Activated naive CD4-positive, alpha-beta T cell treated with anti-CD3 and anti-CD28 coated beads, Interleukin-2, amount 50 U/mL, for 72 hours (primary cell): ENCODE measurements at regions not wholly inside any gene's neighbourhood (a gene's known extent, or its start where the extent isn't known, plus 50 kb on each side); places are given as distances from the start of the nearest gene placed in this dataset.
"Not testable (repeated sequence)": the region's sequence is repeated elsewhere in the genome, so short reads cannot be mapped to it uniquely, and the experiment has no call there.

ENCODE experiments used
- ATAC-seq, 2 donors: fragments of 150-1000 bp; cut with Tn5 transposase; 2 replicates each; pipeline ENCODE4 v1.10.0; 2021; ENCODE audit warnings: mild to moderate bottlenecking in 2 of 2, moderate library complexity in 2 of 2
- DNase-seq, 2 donors: peaks; one replicate each; pipeline ENCODE4 v3.0.0; 2021 to 2022; ENCODE audit warnings: low spot score in 2 of 2
- H3K27ac Mint-ChIP-seq, 2 donors: one replicate each; pipeline ENCODE4 v1.8.0; 2022; ENCODE audit warnings: mild to moderate bottlenecking in 2 of 2, mixed read lengths in 2 of 2
- H3K36me3 Mint-ChIP-seq, 2 donors: one replicate each; pipeline ENCODE4 v1.8.0; 2022; ENCODE audit warnings: mixed read lengths in 2 of 2
- H3K9me3 Mint-ChIP-seq, 2 donors: one replicate each; pipeline ENCODE4 v1.8.0; 2022; ENCODE audit warnings: mixed read lengths in 2 of 2

- ATAC-seq (no peak), DNase-seq (no peak)
- Mint-ChIP-seq H3K36me3 (peaks cover 4 to 12% of the 10 kb centered on the region in 2 donors), H3K9me3 (peaks cover 6 to 21% of the 10 kb centered on the region in 2 donors), H3K27ac (no peak overlapping the region)
Observed at GRCh38 chr18:70617020-70617763, 328.3 kb downstream of the SOCS6 start.

GRCh38 chr18:70600225-70600925 lies 311.5 kb downstream of the SOCS6 start:
- ATAC-seq: no peak
- peaks cover 0 to 5% of the 10 kb centered on the region in 2 donors for H3K36me3 Mint-ChIP-seq
- peaks cover 4 to 5% of the 10 kb centered on the region in 2 donors for H3K9me3 Mint-ChIP-seq
- H3K27ac Mint-ChIP-seq: peak overlapping the region; percentile 26 to 67
- DNase-seq: no peak

DNA sequence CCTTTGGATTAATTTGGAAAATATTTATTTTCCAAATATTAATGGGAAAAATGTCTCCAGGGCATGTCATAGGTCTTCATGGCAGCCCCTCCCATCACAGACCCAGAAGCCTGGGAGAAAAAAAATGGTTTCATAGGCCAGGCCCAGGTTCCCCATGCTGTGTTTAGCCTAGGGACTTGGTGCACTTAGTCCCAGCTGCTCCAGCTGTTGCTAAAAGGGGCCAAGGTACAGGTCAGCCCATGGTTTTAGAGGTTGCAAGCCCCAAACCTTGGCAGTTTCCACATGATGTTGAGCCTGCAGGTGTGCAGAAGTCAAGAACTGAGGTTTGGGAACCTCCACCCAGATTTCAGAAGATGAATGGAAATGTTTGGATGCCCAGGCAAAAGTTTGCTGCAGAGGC lies 309.6 kb downstream of the SOCS6 start:
- no peak overlapping the region for H3K27ac Mint-ChIP-seq
- ATAC-seq (no peak), DNase-seq (no peak)
- H3K36me3 Mint-ChIP-seq: no peaks in the 10 kb centered on the region
- H3K9me3 Mint-ChIP-seq: no peaks in the 10 kb centered on the region

DNA sequence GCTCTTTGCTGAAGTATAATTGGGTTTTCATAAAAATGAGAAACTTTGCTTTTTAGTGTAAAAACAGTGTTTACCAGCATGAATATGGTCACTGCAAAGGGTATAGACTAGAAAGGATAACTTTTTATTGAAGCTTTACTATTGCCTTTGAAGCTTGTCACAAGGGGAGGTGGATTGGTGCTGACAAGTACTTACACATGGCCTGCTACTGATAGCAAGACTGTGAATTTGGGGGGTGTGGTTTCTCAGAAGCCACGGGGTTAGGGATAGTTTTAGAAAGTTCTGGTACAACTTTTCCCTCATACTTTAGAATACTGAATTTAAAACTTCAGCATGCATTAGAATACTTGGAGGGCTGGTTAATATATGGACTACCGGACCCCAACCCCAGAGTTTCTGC lies 294.1 kb downstream of the SOCS6 start:
- DNase-seq: no peak
- H3K36me3 Mint-ChIP-seq: peaks cover 10 to 22% of the 10 kb centered on the region in 2 donors
- no peak for ATAC-seq

GRCh38 chr18:70578480-70578879 lies 289.6 kb downstream of the SOCS6 start:
- Mint-ChIP-seq H3K36me3 (no peaks in the 10 kb centered on the region), H3K9me3 (peaks cover 6 to 7% of the 10 kb centered on the region in 2 donors), H3K27ac (no peak overlapping the region)
- DNase-seq: no peak
- no peak for ATAC-seq

More for the DNA sequence above, 294.1 kb downstream of the SOCS6 start:
- no peak overlapping the region for H3K27ac Mint-ChIP-seq
- peaks cover 27 to 30% of the 10 kb centered on the region in 2 donors for H3K9me3 Mint-ChIP-seq

GRCh38 chr18:70577023-70577420 lies 288.2 kb downstream of the SOCS6 start:
- no peak for ATAC-seq
- H3K9me3 Mint-ChIP-seq: peaks cover 10 to 16% of the 10 kb centered on the region in 2 donors
- no peak for DNase-seq
- H3K36me3 Mint-ChIP-seq: no peaks in the 10 kb centered on the region
- H3K27ac Mint-ChIP-seq: no peak overlapping the region

DNA sequence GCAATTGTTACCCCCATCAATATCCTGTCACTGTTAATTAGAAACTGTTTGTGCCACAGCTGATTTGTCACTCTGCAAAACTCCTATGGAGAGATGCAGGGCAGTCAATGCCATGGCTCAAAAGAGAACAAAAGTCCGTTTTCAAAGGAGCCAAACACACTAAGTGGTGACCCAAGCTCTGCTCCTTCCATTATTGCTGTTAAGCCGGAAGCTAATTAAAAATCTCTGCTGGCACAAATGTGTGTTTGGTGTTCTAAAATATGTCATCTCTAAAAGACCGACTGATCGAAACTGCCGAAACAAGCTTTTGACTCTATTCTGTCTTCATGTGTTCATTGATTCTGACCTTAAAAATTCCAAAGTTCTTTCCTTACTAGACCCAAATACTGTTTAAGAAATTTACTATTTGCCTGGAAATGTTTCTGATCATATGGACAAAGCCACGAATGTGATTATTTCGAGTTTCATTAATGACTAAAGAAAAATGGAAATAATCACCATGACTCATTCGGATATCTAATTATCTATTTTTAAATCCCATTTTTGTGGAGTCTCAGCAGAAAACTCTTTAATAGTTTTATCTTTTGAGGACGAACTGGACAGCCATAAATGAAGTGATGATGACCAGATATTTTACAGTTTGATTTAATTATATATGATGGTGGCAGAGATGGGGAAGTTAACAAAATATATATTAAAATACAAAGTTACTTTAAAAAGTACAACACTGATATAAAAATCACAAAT lies 287.6 kb downstream of the SOCS6 start:
- Mint-ChIP-seq H3K36me3 (no peaks in the 10 kb centered on the region), H3K27ac (no peak overlapping the region), H3K9me3 (peaks cover 10 to 16% of the 10 kb centered on the region in 2 donors)
- ATAC-seq (no peak), DNase-seq (no peak)

DNA sequence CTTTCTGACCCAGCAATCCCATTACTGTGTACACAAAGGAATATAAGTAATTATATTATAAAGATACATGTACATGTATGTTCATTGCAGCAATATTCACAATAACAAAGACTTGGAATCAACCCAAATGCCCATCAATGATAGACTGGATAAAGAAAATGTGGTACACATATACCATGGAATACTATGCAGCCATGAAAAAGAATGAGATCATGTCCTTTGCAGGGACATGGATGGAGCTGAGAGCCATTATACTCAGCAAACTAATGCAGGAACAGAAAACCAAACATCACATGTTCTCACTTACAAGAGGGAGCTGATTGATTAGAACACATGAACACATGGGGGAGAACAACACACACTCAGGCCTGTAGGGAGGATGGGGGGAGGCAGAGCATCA lies 286.1 kb downstream of the SOCS6 start:
- not testable (repeated sequence) for H3K36me3 Mint-ChIP-seq

GRCh38 chr18:70569647-70570046 lies 280.8 kb downstream of the SOCS6 start:
- DNase-seq, H3K27ac Mint-ChIP-seq, H3K36me3 Mint-ChIP-seq, ATAC-seq: not testable (repeated sequence)
- H3K9me3 Mint-ChIP-seq: peaks cover 6 to 19% of the 10 kb centered on the region in 2 donors

More for the DNA sequence above, 286.1 kb downstream of the SOCS6 start:
- ATAC-seq, DNase-seq, H3K27ac Mint-ChIP-seq: not testable (repeated sequence)
- H3K9me3 Mint-ChIP-seq: peaks cover 10 to 16% of the 10 kb centered on the region in 2 donors

- H3K27ac Mint-ChIP-seq: no peak overlapping the region
- ATAC-seq (no peak), DNase-seq (no peak)
- no peaks in the 10 kb centered on the region for H3K36me3 Mint-ChIP-seq
- H3K9me3 Mint-ChIP-seq: peaks cover 8 to 12% of the 10 kb centered on the region in 2 donors
Observed at GRCh38 chr18:70559446-70559845, 270.6 kb downstream of the SOCS6 start.

- H3K27ac Mint-ChIP-seq: no peak overlapping the region
- peaks cover 8 to 12% of the 10 kb centered on the region in 2 donors for H3K9me3 Mint-ChIP-seq
- no peaks in the 10 kb centered on the region for H3K36me3 Mint-ChIP-seq
- DNase-seq (no peak), ATAC-seq (no peak)
Observed at GRCh38 chr18:70558371-70558770, 269.5 kb downstream of the SOCS6 start.

DNA sequence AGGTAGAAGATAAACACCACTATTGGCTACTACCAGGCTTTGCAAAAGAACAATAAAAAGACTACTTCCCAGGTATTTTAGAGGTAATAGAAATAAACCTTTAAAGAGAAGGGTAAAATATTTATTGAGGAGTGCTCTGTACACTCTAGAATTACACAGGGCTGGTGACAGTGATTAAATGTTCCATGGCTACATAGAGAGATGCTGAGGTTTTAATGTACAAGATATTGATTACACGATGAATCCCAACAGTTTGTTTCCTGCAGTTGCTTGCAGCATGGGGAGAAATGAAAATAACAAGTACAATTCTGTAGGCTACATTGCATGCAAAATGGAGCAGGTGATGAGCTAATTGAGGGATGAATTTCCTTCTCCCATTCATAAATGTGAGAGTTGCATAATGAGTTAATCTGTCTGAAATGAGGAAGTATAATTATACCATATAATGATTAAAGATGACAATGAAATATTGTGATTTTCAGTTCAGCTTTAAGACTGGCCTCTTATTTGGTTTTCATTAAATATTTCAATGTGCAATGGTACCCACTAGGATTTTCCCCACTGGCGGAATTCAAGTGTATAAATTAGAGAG lies 266.1 kb downstream of the SOCS6 start:
- no peaks in the 10 kb centered on the region for H3K36me3 Mint-ChIP-seq
- DNase-seq (no peak), ATAC-seq (no peak)
- peaks cover 4 to 5% of the 10 kb centered on the region in 2 donors for H3K9me3 Mint-ChIP-seq
- no peak overlapping the region for H3K27ac Mint-ChIP-seq

DNA sequence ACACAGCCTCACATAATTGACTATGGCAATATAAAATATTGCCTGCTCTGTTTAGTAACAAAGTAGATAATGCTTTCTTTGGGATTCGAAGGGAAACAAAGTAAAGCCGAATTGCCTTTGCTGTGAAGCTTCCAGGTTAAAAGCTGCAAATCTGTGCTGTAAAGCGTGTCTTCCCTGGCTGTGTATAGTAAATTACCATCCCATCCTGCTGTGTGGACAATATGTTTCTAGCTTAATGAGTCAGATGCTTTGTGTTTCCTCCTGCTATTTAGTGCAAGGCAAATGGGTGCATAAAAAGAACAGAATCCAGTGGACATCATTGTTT lies 265.1 kb downstream of the SOCS6 start:
- no peak for DNase-seq
- no peak overlapping the region for H3K27ac Mint-ChIP-seq
- no peak for ATAC-seq
- peaks cover 0 to 4% of the 10 kb centered on the region in 2 donors for H3K36me3 Mint-ChIP-seq
- peaks cover 0 to 4% of the 10 kb centered on the region in 2 donors for H3K9me3 Mint-ChIP-seq

- Mint-ChIP-seq H3K9me3 (peaks cover 0 to 4% of the 10 kb centered on the region in 2 donors), H3K27ac (no peak overlapping the region), H3K36me3 (peaks cover 0 to 4% of the 10 kb centered on the region in 2 donors)
- DNase-seq (no peak), ATAC-seq (no peak)
Observed at GRCh38 chr18:70553245-70553935, 264.5 kb downstream of the SOCS6 start.

- H3K27ac Mint-ChIP-seq: no peak overlapping the region
- ATAC-seq (no peak), DNase-seq (no peak)
- H3K9me3 Mint-ChIP-seq: peaks cover 10 to 20% of the 10 kb centered on the region in 2 donors
- H3K36me3 Mint-ChIP-seq: peaks cover 5 to 6% of the 10 kb centered on the region in 2 donors
Observed at GRCh38 chr18:70536370-70537062, 247.7 kb downstream of the SOCS6 start.

- no peak overlapping the region for H3K27ac Mint-ChIP-seq
- H3K36me3 Mint-ChIP-seq: peaks cover 0 to 6% of the 10 kb centered on the region in 2 donors
- ATAC-seq: peak; percentile 36 to 67
- peaks cover 6 to 14% of the 10 kb centered on the region in 2 donors for H3K9me3 Mint-ChIP-seq
- DNase-seq: no peak
Observed at GRCh38 chr18:70535041-70535440, 246.2 kb downstream of the SOCS6 start.
